Adrenal gland (tissue), 5 donors: ENCODE measurements at regions not wholly inside any gene's neighbourhood (a gene's known extent, or its start where the extent isn't known, plus 50 kb on each side); places are given as distances from the start of the nearest gene placed in this dataset.

ENCODE experiments used
- POLR2A ChIP-seq, 2 donors: fragments of 450-650 bp; IDR thresholded peaks; one replicate each; pipeline ENCODE4 v1.6.1; 2017; ENCODE audit warnings: antibody characterized with exemption in 2 of 2, mild to moderate bottlenecking in 2 of 2, moderate library complexity in 1 of 2
- TF ChIP-seq, protein P1 (sequence below), 6 experiments: fragments of 450-650 bp in 4 of 6; fragments of 200-600 bp in 2 of 6; sonication (generic) in 1 of 6; IDR thresholded peaks; 1 replicate in 5 of 6; 2 replicates in 1 of 6; pipeline versions ENCODE4 v1.5.1 to v1.8.0; 2016 to 2021; ENCODE audit warnings: antibody characterized with exemption in 6 of 6, mild to moderate bottlenecking in 2 of 6, moderate library complexity in 1 of 6
- donor health status: DM: no; HTN: no; CAD: no.

GRCh38 chr2:65589667-65590066 lies 157.3 kb upstream of the SPRED2 start:
- TF ChIP-seq, protein P1, sequence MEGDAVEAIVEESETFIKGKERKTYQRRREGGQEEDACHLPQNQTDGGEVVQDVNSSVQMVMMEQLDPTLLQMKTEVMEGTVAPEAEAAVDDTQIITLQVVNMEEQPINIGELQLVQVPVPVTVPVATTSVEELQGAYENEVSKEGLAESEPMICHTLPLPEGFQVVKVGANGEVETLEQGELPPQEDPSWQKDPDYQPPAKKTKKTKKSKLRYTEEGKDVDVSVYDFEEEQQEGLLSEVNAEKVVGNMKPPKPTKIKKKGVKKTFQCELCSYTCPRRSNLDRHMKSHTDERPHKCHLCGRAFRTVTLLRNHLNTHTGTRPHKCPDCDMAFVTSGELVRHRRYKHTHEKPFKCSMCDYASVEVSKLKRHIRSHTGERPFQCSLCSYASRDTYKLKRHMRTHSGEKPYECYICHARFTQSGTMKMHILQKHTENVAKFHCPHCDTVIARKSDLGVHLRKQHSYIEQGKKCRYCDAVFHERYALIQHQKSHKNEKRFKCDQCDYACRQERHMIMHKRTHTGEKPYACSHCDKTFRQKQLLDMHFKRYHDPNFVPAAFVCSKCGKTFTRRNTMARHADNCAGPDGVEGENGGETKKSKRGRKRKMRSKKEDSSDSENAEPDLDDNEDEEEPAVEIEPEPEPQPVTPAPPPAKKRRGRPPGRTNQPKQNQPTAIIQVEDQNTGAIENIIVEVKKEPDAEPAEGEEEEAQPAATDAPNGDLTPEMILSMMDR (IDR thresholded peaks at IDR 0.05): no peak
- no peak for TF ChIP-seq POLR2A (IDR thresholded peaks at IDR 0.05)
